DOHH2 (cell line): ENCODE measurements at regions not wholly inside any gene's neighbourhood (a gene's known extent, or its start where the extent isn't known, plus 50 kb on each side); places are given as distances from the start of the nearest gene placed in this dataset.

ENCODE experiments used
- H3F3A ChIP-seq: fragments of 200-600 bp; sonication (generic), shearing (Covaris generic); 2 replicates; pipeline ENCODE4 v1.6.0; 2016; ENCODE audit warnings: antibody characterized with exemption, mild to moderate bottlenecking; ENCODE audit not compliant: control insufficient read depth, insufficient read depth
- H3K27ac ChIP-seq: fragments of 200-600 bp; sonication (generic); 2 replicates; pipeline ENCODE4 v1.5.1; 2014; ENCODE audit warnings: low read depth, mild to moderate bottlenecking, low read length, moderate library complexity
- H3K27me3 ChIP-seq: fragments of 200-600 bp; sonication (generic); 2 replicates; pipeline ENCODE4 v1.6.1; 2014; ENCODE audit warnings: mild to moderate bottlenecking, low read length, mixed read lengths; ENCODE audit not compliant: control insufficient read depth
- H3K36me3 ChIP-seq: fragments of 200-600 bp; sonication (generic); 2 replicates; pipeline ENCODE4 v1.6.1; 2014; ENCODE audit warnings: mild to moderate bottlenecking, low read length, moderate library complexity, mixed read lengths; ENCODE audit not compliant: control insufficient read depth
- H3K4me1 ChIP-seq: fragments of 200-600 bp; sonication (generic); 2 replicates; pipeline ENCODE4 v1.6.1; 2014; ENCODE audit warnings: mild to moderate bottlenecking, low read length, mixed read lengths; ENCODE audit not compliant: control insufficient read depth
- H3K4me2 ChIP-seq: fragments of 200-600 bp; sonication (generic); 2 replicates; pipeline ENCODE4 v1.6.0; 2014; ENCODE audit warnings: mild to moderate bottlenecking, low read length, moderate library complexity
- H3K4me3 ChIP-seq: fragments of 200-600 bp; sonication (generic); 2 replicates; pipeline ENCODE4 v1.5.1; 2014; ENCODE audit warnings: mild to moderate bottlenecking, low read length, mixed read lengths
- H3K79me2 ChIP-seq: fragments of 200-600 bp; sonication (generic); 2 replicates; pipeline ENCODE4 v1.6.1; 2014; ENCODE audit warnings: mild to moderate bottlenecking, low read length, mixed read lengths; ENCODE audit not compliant: control insufficient read depth
- H3K9me2 ChIP-seq: fragments of 200-600 bp; sonication (generic); replicated peaks from 2 replicates; pipeline ENCODE4 v1.6.1; 2014; ENCODE audit warnings: mild to moderate bottlenecking, low read length, mixed read lengths; ENCODE audit not compliant: control insufficient read depth
- H3K9me3 ChIP-seq: fragments of 200-600 bp; sonication (generic); 2 replicates; pipeline ENCODE4 v1.6.1; 2014; ENCODE audit warnings: antibody characterized with exemption, low read length, mixed read lengths; ENCODE audit not compliant: control insufficient read depth, insufficient read depth
- H4K20me1 ChIP-seq: fragments of 200-600 bp; sonication (generic); 2 replicates; pipeline ENCODE4 v1.6.0; 2014; ENCODE audit warnings: low read depth, mild to moderate bottlenecking, antibody characterized with exemption, low read length, moderate library complexity; ENCODE audit not compliant: control insufficient read depth, insufficient read depth
- EZH2phosphoT487 ChIP-seq: fragments of 200-600 bp; sonication (generic); IDR thresholded peaks from 2 replicates; pipeline ENCODE4 v1.6.1; 2017; ENCODE audit warnings: borderline replicate concordance, mild to moderate bottlenecking, antibody characterized with exemption, low read length, moderate library complexity, mixed read lengths
- TF ChIP-seq, protein P1 (sequence below): fragments of 200-600 bp; sonication (generic); IDR thresholded peaks from one replicate; pipeline ENCODE4 v1.5.1; 2014; ENCODE audit warnings: antibody characterized with exemption, mild to moderate bottlenecking, low read depth, low read length; ENCODE audit not compliant: poor library complexity, severe bottlenecking

- H3K4me1 ChIP-seq = no peaks in the 10 kb centered on the region
- H3K4me2 ChIP-seq = no peak overlapping the region
- no peaks in the 10 kb centered on the region for H3K36me3 ChIP-seq
- no peak overlapping the region for H3K27ac ChIP-seq
- no peaks in the 10 kb centered on the region for H3K79me2 ChIP-seq
- H3K4me3 ChIP-seq = no peak overlapping the region
- no peaks in the 10 kb centered on the region for H4K20me1 ChIP-seq
- no peaks in the 10 kb centered on the region for H3F3A ChIP-seq
- TF ChIP-seq, protein P1, sequence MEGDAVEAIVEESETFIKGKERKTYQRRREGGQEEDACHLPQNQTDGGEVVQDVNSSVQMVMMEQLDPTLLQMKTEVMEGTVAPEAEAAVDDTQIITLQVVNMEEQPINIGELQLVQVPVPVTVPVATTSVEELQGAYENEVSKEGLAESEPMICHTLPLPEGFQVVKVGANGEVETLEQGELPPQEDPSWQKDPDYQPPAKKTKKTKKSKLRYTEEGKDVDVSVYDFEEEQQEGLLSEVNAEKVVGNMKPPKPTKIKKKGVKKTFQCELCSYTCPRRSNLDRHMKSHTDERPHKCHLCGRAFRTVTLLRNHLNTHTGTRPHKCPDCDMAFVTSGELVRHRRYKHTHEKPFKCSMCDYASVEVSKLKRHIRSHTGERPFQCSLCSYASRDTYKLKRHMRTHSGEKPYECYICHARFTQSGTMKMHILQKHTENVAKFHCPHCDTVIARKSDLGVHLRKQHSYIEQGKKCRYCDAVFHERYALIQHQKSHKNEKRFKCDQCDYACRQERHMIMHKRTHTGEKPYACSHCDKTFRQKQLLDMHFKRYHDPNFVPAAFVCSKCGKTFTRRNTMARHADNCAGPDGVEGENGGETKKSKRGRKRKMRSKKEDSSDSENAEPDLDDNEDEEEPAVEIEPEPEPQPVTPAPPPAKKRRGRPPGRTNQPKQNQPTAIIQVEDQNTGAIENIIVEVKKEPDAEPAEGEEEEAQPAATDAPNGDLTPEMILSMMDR = no peak
- no peak for TF ChIP-seq EZH2phosphoT487
- no peaks in the 10 kb centered on the region for H3K27me3 ChIP-seq
- peaks cover 15% of the 10 kb centered on the region; the same call in 1 of the 2 replicates for H3K9me3 ChIP-seq
- no peaks in the 10 kb centered on the region for H3K9me2 ChIP-seq
Observed at GRCh38 chr5:4576908-4577307, 563.2 kb upstream of the ADAMTS16 start.

- Histone ChIP-seq H3K9me2 (no peaks in the 10 kb centered on the region), H3K9me3 (peaks cover 15% of the 10 kb centered on the region; the same call in 1 of the 2 replicates), H3F3A (no peaks in the 10 kb centered on the region), H3K4me2 (no peak overlapping the region), H3K79me2 (no peaks in the 10 kb centered on the region), H3K36me3 (no peaks in the 10 kb centered on the region), H3K27ac (no peak overlapping the region), H3K4me3 (no peak overlapping the region), H4K20me1 (no peaks in the 10 kb centered on the region), H3K4me1 (no peaks in the 10 kb centered on the region), H3K27me3 (no peaks in the 10 kb centered on the region)
- TF ChIP-seq, protein P1 = no peak
- no peak for TF ChIP-seq EZH2phosphoT487
Observed at GRCh38 chr5:4579679-4580078, 560.5 kb upstream of the ADAMTS16 start.

- H3K9me3 ChIP-seq = peaks cover 15% of the 10 kb centered on the region; the same call in 1 of the 2 replicates
- H3K79me2 ChIP-seq = no peaks in the 10 kb centered on the region
- no peak overlapping the region for H3K27ac ChIP-seq
- no peak overlapping the region for H3K4me3 ChIP-seq
- TF ChIP-seq, protein P1 = no peak
- TF ChIP-seq EZH2phosphoT487 = no peak
- no peaks in the 10 kb centered on the region for H3K4me1 ChIP-seq
- no peaks in the 10 kb centered on the region for H3K9me2 ChIP-seq
- H3K27me3 ChIP-seq = no peaks in the 10 kb centered on the region
- no peak overlapping the region for H3K4me2 ChIP-seq
- H3K36me3 ChIP-seq = no peaks in the 10 kb centered on the region
- no peaks in the 10 kb centered on the region for H3F3A ChIP-seq
- H4K20me1 ChIP-seq = no peaks in the 10 kb centered on the region
Observed at GRCh38 chr5:4580772-4581171, 559.4 kb upstream of the ADAMTS16 start.
